AG09309 (cell line): ENCODE measurements at regions not wholly inside any gene's neighbourhood (a gene's known extent, or its start where the extent isn't known, plus 50 kb on each side); places are given as distances from the start of the nearest gene placed in this dataset.

Experiments used
- DNase-seq: peaks from one replicate; pipeline ENCODE4 v3.0.0-alpha.2; 2010; ENCODE audit warnings: low read depth
- H3K4me3 ChIP-seq: 2 replicates; pipeline ENCODE4 v1.5.1; 2011; ENCODE audit warnings: mild to moderate bottlenecking, low read depth, low read length, moderate library complexity; ENCODE audit not compliant: control insufficient read depth
- CTCF ChIP-seq: IDR thresholded peaks from 2 replicates; pipeline ENCODE4 v1.5.1; 2011; ENCODE audit warnings: mild to moderate bottlenecking, low read depth, low read length, inconsistent platforms; ENCODE audit not compliant: insufficient read depth, control insufficient read depth; ENCODE audit errors: missing control alignments

GRCh38 chr5:23053846-23054245 is 200.7 kb upstream of the CDH12 start:
- no peak for DNase-seq
- no peak overlapping the region for H3K4me3 ChIP-seq
- no peak for TF ChIP-seq CTCF

- no peak overlapping the region for H3K4me3 ChIP-seq
- no peak for DNase-seq
- no peak for TF ChIP-seq CTCF
These were observed 189.1 kb upstream of the CDH12 start for GRCh38 chr5:23042226-23042625.

- H3K4me3 ChIP-seq, result no peak overlapping the region
- TF ChIP-seq CTCF, result no peak
- DNase-seq, result no peak
These were observed 182.5 kb upstream of the CDH12 start for GRCh38 chr5:23035555-23036090.

- DNase-seq, result no peak
- H3K4me3 ChIP-seq, result no peak overlapping the region
- TF ChIP-seq CTCF, result no peak
These were observed 180.7 kb upstream of the CDH12 start for GRCh38 chr5:23033864-23034263.

- no peak for TF ChIP-seq CTCF
- H3K4me3 ChIP-seq, result no peak overlapping the region
- no peak for DNase-seq
These were observed 176.1 kb upstream of the CDH12 start for GRCh38 chr5:23029290-23029689.

GRCh38 chr5:23028445-23029021 is 175.4 kb upstream of the CDH12 start:
- no peak for DNase-seq
- H3K4me3 ChIP-seq, result no peak overlapping the region
- no peak for TF ChIP-seq CTCF
